KMS-11 (cell line): ENCODE measurements at regions not wholly inside any gene's neighbourhood (a gene's known extent, or its start where the extent isn't known, plus 50 kb on each side); places are given as distances from the start of the nearest gene placed in this dataset.

Source experiments
- H2AFZ ChIP-seq: fragments of 200-600 bp; sonication (generic); 2 replicates; pipeline ENCODE4 v1.6.1; 2016; ENCODE audit warnings: antibody characterized with exemption, mixed run types, low read depth
- H3K27ac ChIP-seq: fragments of 200-600 bp; sonication (generic); 2 replicates; pipeline ENCODE4 v1.6.1; 2016; ENCODE audit warnings: mild to moderate bottlenecking, mixed run types
- H3K27me3 ChIP-seq: fragments of 200-600 bp; sonication (generic); 2 replicates; pipeline ENCODE4 v1.6.1; 2017; ENCODE audit warnings: mild to moderate bottlenecking, low read depth, mixed run types, moderate library complexity; ENCODE audit not compliant: insufficient read depth
- H3K36me3 ChIP-seq: fragments of 200-600 bp; sonication (generic); 2 replicates; pipeline ENCODE4 v1.6.1; 2017; ENCODE audit warnings: mild to moderate bottlenecking, mixed run types; ENCODE audit not compliant: insufficient read depth
- H3K4me1 ChIP-seq: fragments of 200-600 bp; sonication (generic); 2 replicates; pipeline ENCODE4 v1.6.1; 2016; ENCODE audit warnings: mild to moderate bottlenecking, low read depth, mixed run types; ENCODE audit not compliant: poor library complexity, severe bottlenecking
- H3K4me2 ChIP-seq: fragments of 200-600 bp; sonication (generic); 2 replicates; pipeline ENCODE4 v1.7.0; 2016; ENCODE audit warnings: mild to moderate bottlenecking, mixed run types
- H3K4me3 ChIP-seq: fragments of 200-600 bp; sonication (generic); IDR thresholded peaks from 2 replicates; pipeline ENCODE4 v1.6.1; 2017; ENCODE audit warnings: low read depth, low read length, mixed read lengths; ENCODE audit not compliant: insufficient read depth
- H3K79me2 ChIP-seq: fragments of 200-600 bp; sonication (generic); 2 replicates; pipeline ENCODE4 v1.6.1; 2016; ENCODE audit warnings: low read depth, mixed run types; ENCODE audit not compliant: insufficient read depth
- H3K9ac ChIP-seq: fragments of 200-600 bp; sonication (generic); 2 replicates; pipeline ENCODE4 v1.6.1; 2016; ENCODE audit warnings: mild to moderate bottlenecking, mixed run types
- H4K20me1 ChIP-seq: fragments of 200-600 bp; sonication (generic); 2 replicates; pipeline ENCODE4 v1.6.1; 2016; ENCODE audit warnings: mild to moderate bottlenecking, mixed run types; ENCODE audit not compliant: insufficient read depth
- TF ChIP-seq, protein P1 (sequence below): fragments of 200-600 bp; sonication (generic); conservative IDR thresholded peaks from 2 replicates; pipeline ENCODE4 v1.6.1; 2017; ENCODE audit warnings: low read depth, mild to moderate bottlenecking, antibody characterized with exemption, low read length, moderate library complexity, mixed read lengths

DNA sequence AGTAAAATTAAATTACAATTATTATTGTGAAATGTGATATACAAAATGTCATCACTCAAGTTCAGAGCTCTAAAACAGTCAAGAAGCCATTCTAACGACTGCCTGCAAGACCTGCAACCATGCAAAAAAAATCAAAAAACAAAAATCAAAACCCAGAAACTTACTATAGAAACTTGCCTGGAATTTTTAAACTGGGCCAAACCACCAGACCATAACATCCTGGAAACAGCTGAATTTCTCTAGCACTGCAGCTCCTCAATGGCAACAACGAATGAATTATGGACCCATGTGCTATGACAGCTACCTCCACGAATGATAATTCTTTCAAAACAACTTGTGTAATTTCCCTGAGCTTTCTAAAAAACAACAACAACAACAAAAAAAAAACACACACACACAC lies 130.0 kb upstream of the KCNMB2 start:
- H3K4me2 ChIP-seq, result no peak overlapping the region

DNA sequence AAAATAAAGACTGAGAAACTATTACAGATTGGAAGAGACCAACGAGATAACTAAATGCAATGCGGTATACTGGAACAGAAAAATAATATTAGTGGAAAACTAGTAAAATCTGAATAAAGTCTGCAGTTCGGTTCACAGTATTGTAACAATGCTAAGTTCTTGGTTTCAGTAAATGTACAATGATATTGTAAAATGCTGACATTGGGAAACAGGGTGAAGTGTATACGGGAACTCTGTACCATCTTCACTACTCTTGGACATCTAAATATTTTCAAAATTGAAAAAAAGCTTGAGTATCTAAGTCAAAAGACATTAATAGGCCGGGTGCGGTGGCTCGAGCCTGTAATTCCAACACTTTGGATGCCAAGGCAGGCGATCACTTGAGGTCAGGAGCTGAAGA lies 120.9 kb upstream of the KCNMB2 start:
- H3K4me2 ChIP-seq, result no peak overlapping the region
- no peak overlapping the region for H3K27ac ChIP-seq
- H2AFZ ChIP-seq, result no peak overlapping the region

More for the DNA sequence above, 130.0 kb upstream of the KCNMB2 start:
- no peak overlapping the region for H3K4me3 ChIP-seq
- H3K4me1 ChIP-seq, result no peaks in the 10 kb centered on the region
- H3K9ac ChIP-seq, result no peak overlapping the region
- no peaks in the 10 kb centered on the region for H3K79me2 ChIP-seq
- H3K27ac ChIP-seq, result no peak overlapping the region
- no peak overlapping the region for H2AFZ ChIP-seq
- H3K27me3 ChIP-seq, result no peaks in the 10 kb centered on the region
- H3K36me3 ChIP-seq, result no peaks in the 10 kb centered on the region
- TF ChIP-seq, protein P1, sequence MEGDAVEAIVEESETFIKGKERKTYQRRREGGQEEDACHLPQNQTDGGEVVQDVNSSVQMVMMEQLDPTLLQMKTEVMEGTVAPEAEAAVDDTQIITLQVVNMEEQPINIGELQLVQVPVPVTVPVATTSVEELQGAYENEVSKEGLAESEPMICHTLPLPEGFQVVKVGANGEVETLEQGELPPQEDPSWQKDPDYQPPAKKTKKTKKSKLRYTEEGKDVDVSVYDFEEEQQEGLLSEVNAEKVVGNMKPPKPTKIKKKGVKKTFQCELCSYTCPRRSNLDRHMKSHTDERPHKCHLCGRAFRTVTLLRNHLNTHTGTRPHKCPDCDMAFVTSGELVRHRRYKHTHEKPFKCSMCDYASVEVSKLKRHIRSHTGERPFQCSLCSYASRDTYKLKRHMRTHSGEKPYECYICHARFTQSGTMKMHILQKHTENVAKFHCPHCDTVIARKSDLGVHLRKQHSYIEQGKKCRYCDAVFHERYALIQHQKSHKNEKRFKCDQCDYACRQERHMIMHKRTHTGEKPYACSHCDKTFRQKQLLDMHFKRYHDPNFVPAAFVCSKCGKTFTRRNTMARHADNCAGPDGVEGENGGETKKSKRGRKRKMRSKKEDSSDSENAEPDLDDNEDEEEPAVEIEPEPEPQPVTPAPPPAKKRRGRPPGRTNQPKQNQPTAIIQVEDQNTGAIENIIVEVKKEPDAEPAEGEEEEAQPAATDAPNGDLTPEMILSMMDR, result no peak
- no peaks in the 10 kb centered on the region for H4K20me1 ChIP-seq

DNA sequence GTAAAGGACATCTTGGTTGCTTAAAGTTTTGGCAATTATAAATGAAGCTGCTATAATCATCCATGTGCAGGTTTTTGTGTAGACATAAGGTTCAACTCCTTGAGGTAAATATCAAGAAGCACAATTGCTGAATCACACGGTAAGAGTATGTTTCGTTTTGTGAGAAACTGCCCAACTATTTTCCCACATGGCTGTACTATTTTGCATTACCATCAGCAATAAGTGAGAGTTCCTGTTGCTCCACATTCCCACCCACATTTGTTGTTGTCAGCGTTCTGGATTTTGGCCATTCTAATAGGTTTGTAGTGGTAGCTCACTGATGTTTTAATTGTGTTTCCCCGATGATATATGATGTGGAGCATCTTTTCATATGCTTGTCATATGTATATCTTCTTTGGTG lies 118.5 kb upstream of the KCNMB2 start:
- H4K20me1 ChIP-seq, result no peaks in the 10 kb centered on the region
- no peaks in the 10 kb centered on the region for H3K36me3 ChIP-seq
- H3K9ac ChIP-seq, result no peak overlapping the region
- no peak overlapping the region for H3K4me2 ChIP-seq
- TF ChIP-seq, protein P1, result no peak
- no peaks in the 10 kb centered on the region for H3K4me1 ChIP-seq
- no peak overlapping the region for H3K4me3 ChIP-seq
- H2AFZ ChIP-seq, result no peak overlapping the region
- no peak overlapping the region for H3K27ac ChIP-seq
- H3K27me3 ChIP-seq, result no peaks in the 10 kb centered on the region
- H3K79me2 ChIP-seq, result no peaks in the 10 kb centered on the region

More for the DNA sequence above, 120.9 kb upstream of the KCNMB2 start:
- Histone ChIP-seq H3K4me1 (no peaks in the 10 kb centered on the region), H3K27me3 (no peaks in the 10 kb centered on the region), H3K9ac (no peak overlapping the region), H4K20me1 (no peaks in the 10 kb centered on the region), H3K79me2 (no peaks in the 10 kb centered on the region), H3K36me3 (no peaks in the 10 kb centered on the region), H3K4me3 (no peak overlapping the region)
- TF ChIP-seq, protein P1, result no peak

DNA sequence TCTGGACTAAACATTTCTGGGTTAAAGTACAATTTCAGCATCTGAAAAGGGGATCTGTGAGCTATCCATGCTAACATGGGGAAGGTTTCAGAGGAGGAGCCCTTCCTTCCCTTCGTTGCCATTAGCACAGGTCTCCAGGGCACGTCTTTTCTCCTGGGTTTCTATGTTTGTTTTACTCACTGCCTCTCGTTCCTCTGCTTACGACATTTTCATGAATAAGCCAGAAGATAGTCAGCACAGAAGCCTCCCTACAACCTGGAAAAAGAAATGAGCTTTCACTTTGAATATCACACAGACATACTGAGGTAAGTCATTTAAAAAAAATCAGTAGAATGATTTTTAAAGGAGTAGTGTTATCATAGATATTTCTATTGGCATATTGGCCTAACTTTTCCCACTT lies 117.2 kb upstream of the KCNMB2 start:
- H3K4me3 ChIP-seq, result no peak overlapping the region
- H3K27me3 ChIP-seq, result no peaks in the 10 kb centered on the region
- no peak overlapping the region for H3K27ac ChIP-seq
- H3K4me2 ChIP-seq, result no peak overlapping the region
- TF ChIP-seq, protein P1, result no peak
- no peaks in the 10 kb centered on the region for H3K79me2 ChIP-seq
- no peak overlapping the region for H2AFZ ChIP-seq
- no peak overlapping the region for H3K9ac ChIP-seq
- H3K36me3 ChIP-seq, result no peaks in the 10 kb centered on the region
- H3K4me1 ChIP-seq, result no peaks in the 10 kb centered on the region
- no peaks in the 10 kb centered on the region for H4K20me1 ChIP-seq

DNA sequence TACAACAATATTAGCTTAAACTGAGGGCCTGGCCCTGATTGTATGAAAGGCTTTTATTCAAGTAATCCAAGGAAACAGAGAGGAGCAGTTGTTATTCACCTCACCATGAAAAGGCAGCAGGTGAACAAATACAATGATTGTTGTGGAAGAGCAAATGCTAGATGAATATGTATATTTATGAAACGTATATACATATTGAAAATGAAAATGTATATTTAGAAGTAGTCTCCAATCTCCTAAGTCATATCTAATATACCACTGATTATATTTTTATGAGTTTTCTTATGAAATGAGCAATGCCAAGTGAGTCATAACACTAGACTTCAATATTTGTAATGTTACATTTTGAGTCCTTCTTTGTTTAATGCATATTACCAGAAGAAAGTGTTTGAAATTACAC lies 116.2 kb upstream of the KCNMB2 start:
- Histone ChIP-seq H3K4me2 (no peak overlapping the region), H3K27me3 (no peaks in the 10 kb centered on the region), H3K79me2 (no peaks in the 10 kb centered on the region), H3K27ac (no peak overlapping the region), H3K4me3 (no peak overlapping the region), H2AFZ (no peak overlapping the region), H4K20me1 (no peaks in the 10 kb centered on the region), H3K4me1 (no peaks in the 10 kb centered on the region), H3K36me3 (no peaks in the 10 kb centered on the region), H3K9ac (no peak overlapping the region)
- TF ChIP-seq, protein P1, result no peak
